Renal pelvis (tissue), 1 donor: ENCODE measurements at regions not wholly inside any gene's neighbourhood (a gene's known extent, or its start where the extent isn't known, plus 50 kb on each side); places are given as distances from the start of the nearest gene placed in this dataset.

ENCODE experiments used
- DNase-seq: peaks from one replicate; pipeline ENCODE4 v3.0.0-alpha.2; 2013

GRCh38 chr1:42096554-42096953 lies 56.7 kb upstream of the GUCA2B start:
- DNase-seq, result no peak

GRCh38 chr1:42089246-42089645 lies 64.0 kb upstream of the GUCA2B start:
- DNase-seq, result no peak

- DNase-seq, result no peak
These were observed 67.1 kb upstream of the GUCA2B start for GRCh38 chr1:42086146-42086545.

GRCh38 chr1:42085596-42085995 lies 67.6 kb upstream of the GUCA2B start:
- no peak for DNase-seq

- no peak for DNase-seq
These were observed 71.7 kb upstream of the GUCA2B start for GRCh38 chr1:42081475-42081874.

GRCh38 chr1:42075179-42075578 lies 78.0 kb upstream of the GUCA2B start:
- no peak for DNase-seq

GRCh38 chr1:42070996-42071395 lies 82.2 kb upstream of the GUCA2B start:
- no peak for DNase-seq

GRCh38 chr1:42057800-42058199 lies 95.4 kb upstream of the GUCA2B start:
- DNase-seq, result no peak

GRCh38 chr1:42056460-42056859 lies 96.8 kb upstream of the GUCA2B start:
- no peak for DNase-seq

- no peak for DNase-seq
These were observed 98.1 kb upstream of the GUCA2B start for GRCh38 chr1:42055061-42055460.

GRCh38 chr1:42052072-42052699 lies 101.0 kb upstream of the GUCA2B start:
- no peak for DNase-seq

- no peak for DNase-seq
These were observed 105.7 kb upstream of the GUCA2B start for GRCh38 chr1:42047508-42047880.

- DNase-seq, result no peak
These were observed 106.3 kb upstream of the GUCA2B start for GRCh38 chr1:42046761-42047507.

GRCh38 chr1:42044346-42044745 lies 108.9 kb upstream of the GUCA2B start:
- DNase-seq, result no peak

- DNase-seq, result no peak
These were observed 109.4 kb upstream of the GUCA2B start for GRCh38 chr1:42043811-42044210.

- DNase-seq, result no peak
These were observed 110.0 kb upstream of the GUCA2B start for GRCh38 chr1:42043182-42043581.

- DNase-seq, result no peak
These were observed 112.2 kb upstream of the GUCA2B start for GRCh38 chr1:42041031-42041430.

- no peak for DNase-seq
These were observed 113.1 kb upstream of the GUCA2B start for GRCh38 chr1:42040159-42040558.

GRCh38 chr1:42038261-42038660 lies 114.9 kb upstream of the GUCA2B start:
- no peak for DNase-seq

- DNase-seq, result peak; percentile 7
These were observed 115.6 kb upstream of the GUCA2B start for GRCh38 chr1:42037586-42037985.

GRCh38 chr1:42037161-42037560 lies 116.0 kb upstream of the GUCA2B start:
- no peak for DNase-seq

- peak; percentile 95 for DNase-seq
These were observed 117.2 kb upstream of the GUCA2B start for GRCh38 chr1:42035830-42036604.

- peak; percentile 65 for DNase-seq
These were observed 116.6 kb upstream of the HIVEP3 start for GRCh38 chr1:42035205-42035829.
